Loucy (cell line): ENCODE measurements at regions not wholly inside any gene's neighbourhood (a gene's known extent, or its start where the extent isn't known, plus 50 kb on each side); places are given as distances from the start of the nearest gene placed in this dataset.

ENCODE experiments used
- CTCF ChIP-seq: fragments of 200-600 bp; sonication (generic); conservative IDR thresholded peaks from 2 replicates; pipeline ENCODE4 v1.5.1; 2014; ENCODE audit warnings: mild to moderate bottlenecking, antibody characterized with exemption, low read length
- EZH2phosphoT487 ChIP-seq: fragments of 200-600 bp; IDR thresholded peaks from 2 replicates; pipeline ENCODE4 v1.6.1; 2018; ENCODE audit warnings: antibody characterized with exemption, mild to moderate bottlenecking, moderate library complexity, borderline replicate concordance

- TF ChIP-seq CTCF (no peak), EZH2phosphoT487 (no peak)
Measured at GRCh38 chr1:72483846-72484357, 201.6 kb upstream of the NEGR1 start.
